NCI-H446 (cell line): ENCODE measurements at regions not wholly inside any gene's neighbourhood (a gene's known extent, or its start where the extent isn't known, plus 50 kb on each side); places are given as distances from the start of the nearest gene placed in this dataset.

Experiments
- DNase-seq, 2 experiments: peaks; one replicate each; lab custom pipeline; 2025; lab: John Stamatoyannopoulos, UW

GRCh38 chr6:91137286-91137685 is 550.4 kb upstream of the MAP3K7 start:
- DNase-seq, result no peak

GRCh38 chr6:91135406-91136103 is 548.7 kb upstream of the MAP3K7 start:
- DNase-seq, result no peak

- no peak for DNase-seq
Measured at GRCh38 chr6:91132461-91132860, 545.6 kb upstream of the MAP3K7 start.

- DNase-seq, result peak in 1 of 2 experiments; percentile 10
Measured at GRCh38 chr6:91130126-91130525, 543.3 kb upstream of the MAP3K7 start.

GRCh38 chr6:91127752-91128151 is 540.9 kb upstream of the MAP3K7 start:
- DNase-seq, result no peak

- no peak for DNase-seq
Measured at GRCh38 chr6:91126876-91127275, 540.0 kb upstream of the MAP3K7 start.

GRCh38 chr6:91117550-91117949 is 530.7 kb upstream of the MAP3K7 start:
- DNase-seq, result no peak

DNA sequence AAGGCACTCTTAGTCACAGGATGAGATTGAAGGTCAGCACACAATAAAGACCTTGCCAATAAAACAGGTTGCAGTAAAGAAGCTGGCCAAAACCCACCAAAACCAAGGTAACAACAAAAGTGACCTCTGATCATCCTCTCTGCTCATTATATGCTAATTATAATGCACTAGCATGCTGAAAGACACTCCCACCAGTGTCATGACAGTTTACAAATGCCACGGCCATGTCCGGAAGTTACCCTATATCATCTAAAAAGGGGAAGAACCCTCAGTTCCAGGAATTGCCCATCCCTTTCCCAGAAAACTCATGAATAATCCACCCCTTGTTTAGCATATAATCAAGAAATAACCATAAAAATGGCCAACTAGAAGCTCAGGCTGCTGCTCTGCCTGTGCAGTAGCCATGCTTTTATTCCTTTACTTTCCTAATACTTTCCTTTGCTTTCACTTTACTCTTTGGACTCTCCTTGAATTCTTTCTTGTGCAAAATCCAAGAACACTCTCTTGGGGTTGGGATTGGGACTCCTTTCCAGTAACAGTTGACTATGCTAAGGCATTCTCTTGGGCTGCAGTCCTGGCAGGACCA is 527.3 kb upstream of the MAP3K7 start:
- no peak for DNase-seq

DNA sequence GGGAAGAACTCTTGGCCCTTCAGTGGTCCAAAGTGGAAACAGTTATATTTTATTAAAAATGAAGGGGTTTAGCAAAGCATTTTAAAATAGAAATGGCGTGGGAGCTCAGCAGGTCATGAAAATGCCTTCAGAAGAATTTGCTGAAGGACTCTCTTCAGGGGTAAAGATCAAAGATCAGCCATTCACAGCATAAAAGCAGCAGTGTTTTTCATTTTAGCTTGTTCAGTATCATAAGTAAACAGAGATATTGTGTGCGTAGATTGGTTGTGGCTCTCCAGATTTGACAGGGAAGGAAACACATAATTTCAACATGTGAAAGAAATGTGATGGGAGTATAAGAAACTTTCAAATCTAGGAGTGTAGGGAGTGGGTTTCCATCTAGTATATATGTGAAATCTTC is 519.2 kb upstream of the MAP3K7 start:
- DNase-seq, result no peak

DNA sequence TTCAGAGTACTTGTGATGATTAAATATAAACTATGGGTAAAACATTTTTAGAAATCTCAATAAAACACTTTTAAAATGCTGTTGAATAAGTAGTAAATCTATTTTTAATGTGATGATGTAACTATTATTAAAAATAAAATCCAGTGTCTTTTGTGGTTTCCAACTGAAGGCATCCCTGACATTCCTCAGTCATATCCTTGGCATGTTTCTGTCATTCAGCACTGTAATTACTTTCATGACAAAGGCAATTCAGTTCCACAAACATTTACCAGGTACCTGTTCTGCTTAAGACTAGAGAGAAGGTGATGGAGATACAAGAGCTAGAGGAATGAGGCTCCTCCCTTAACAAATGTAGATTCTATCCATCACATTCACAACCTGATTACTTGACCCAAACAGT is 518.7 kb upstream of the MAP3K7 start:
- DNase-seq, result no peak

DNA sequence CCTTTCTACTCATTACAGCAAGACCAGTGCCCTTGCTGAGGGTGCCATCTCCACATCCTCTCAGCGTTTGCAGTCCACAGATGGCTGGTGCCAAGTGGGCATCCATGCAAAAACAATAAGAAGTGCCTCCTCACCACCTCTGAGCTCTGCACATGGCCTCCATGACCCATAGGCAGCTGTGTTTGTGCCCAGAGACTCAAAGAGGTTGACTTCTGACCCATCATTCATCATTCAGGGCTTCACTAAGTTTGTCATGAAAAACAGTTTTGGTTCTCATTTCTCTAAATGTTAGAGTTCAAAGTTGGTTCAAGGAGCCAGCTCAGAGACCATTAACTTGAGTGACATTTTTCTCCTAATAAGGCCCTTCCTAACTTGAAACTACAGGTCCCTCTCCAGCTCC is 512.6 kb upstream of the MAP3K7 start:
- peak in 1 of 2 experiments; percentile 45 for DNase-seq

DNA sequence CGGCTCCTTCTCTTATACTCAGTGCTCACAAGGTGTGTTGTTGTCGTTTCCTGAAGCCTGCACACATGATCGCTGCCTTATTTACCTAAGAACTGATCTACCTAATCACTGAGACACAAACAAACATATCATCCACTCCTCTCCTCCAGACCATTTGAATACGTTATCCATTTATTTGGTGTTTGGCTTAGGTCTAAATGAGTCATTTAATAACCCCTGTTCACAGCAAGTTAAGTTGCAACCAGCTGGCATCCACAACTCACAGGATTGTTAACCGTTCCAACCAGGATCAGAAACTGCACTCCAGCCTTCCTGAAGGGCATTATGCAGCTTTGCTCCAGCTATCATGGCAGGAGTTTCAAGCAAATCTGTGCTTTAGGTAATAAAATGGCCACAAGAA is 511.1 kb upstream of the MAP3K7 start:
- peak; percentile 26 to 75 for DNase-seq

DNA sequence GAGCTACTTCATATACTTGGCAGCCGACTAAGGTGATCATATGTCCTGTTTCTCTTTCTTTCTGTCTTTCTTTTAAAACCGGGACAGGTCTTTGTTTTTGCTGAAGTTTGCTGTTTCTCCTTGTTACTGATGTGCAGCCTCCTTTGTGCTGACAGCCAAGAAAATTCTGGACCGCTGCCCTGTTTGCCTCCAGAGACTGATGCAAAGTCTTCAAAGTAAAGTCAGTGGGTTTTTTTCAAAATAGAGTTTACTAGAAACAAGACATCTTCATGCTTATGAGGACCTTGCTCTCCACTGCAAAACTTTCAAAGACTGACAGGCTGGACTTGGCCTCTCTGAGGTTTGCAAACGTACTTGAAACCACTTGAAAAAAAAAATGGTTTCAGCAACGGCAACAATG is 510.5 kb upstream of the MAP3K7 start:
- DNase-seq, result peak; percentile 75 to 86

- DNase-seq, result no peak
Measured at GRCh38 chr6:91094806-91095475, 508.1 kb upstream of the MAP3K7 start.

DNA sequence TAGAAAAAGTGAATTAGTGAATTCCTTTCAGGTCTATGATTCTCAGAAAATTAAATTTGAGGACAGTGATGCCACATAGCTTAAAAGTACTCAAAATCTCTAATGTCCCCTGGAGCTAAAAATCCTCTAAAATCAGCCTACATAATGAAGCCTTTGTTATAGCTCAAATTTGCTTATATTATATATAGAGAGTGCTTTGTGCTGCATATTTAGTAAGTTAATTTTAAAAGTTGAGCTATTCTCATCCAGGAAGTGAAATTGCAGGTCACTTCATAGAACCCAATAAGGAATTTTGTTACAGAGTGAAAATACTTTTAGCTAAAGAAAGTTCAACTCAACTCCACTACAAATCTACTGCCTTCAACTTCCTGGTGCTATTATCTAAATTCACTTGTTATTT is 507.5 kb upstream of the MAP3K7 start:
- no peak for DNase-seq

- no peak for DNase-seq
Measured at GRCh38 chr6:91088976-91089375, 502.1 kb upstream of the MAP3K7 start.

GRCh38 chr6:91088515-91088914 is 501.6 kb upstream of the MAP3K7 start:
- DNase-seq, result peak; percentile 33 to 82

GRCh38 chr6:91087908-91088307 is 501.0 kb upstream of the MAP3K7 start:
- DNase-seq, result peak; percentile 39 to 81

DNA sequence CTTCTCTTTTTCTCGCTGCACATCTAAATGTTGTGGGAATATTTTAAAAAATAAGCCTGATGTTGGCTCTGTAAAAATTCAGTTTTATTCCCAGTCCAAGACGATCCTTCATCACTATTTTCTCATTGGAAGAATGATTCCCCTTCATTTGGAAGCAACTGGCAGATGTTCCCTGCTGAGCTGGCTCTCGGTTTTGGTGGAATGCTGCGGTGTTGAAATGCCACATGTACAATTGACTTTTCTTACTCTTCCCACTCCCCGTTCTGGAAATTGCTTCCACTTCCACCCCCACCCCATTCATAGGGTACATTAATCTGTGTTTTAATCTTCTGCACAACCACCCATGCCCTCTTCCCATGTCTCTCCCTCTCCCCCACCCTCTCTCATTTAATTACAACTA is 496.3 kb upstream of the MAP3K7 start:
- DNase-seq, result peak; percentile 9 to 35

- no peak for DNase-seq
Measured at GRCh38 chr6:91082311-91082832, 495.5 kb upstream of the MAP3K7 start.

DNA sequence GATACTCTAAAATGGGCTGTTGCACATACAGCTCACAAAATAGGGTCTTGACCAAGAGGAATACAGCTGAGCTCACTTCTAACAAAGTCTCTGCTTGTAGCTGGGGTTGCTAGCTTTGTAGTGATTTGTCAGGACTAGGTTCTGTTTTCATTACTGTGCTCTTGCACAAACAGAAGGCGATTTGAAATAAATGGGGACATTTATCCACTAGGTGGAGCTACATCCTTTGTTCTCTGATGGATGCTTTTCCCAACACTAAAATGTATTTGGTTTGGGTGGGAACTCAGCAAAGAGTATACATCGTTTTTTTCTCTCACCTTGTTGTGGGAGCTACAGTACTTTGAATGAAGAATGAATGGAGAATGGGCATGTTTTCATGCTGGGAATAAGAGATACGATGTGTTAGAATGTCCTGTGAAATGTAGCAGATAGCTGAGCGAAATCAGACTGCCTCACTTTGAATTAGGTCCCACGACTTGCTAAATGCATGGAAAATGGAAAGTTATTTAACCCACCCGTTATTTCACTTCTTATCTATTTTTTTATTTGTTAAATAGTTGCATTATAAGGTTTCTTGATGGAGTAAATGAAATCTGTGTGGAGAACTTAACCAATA is 494.7 kb upstream of the MAP3K7 start:
- DNase-seq, result peak; percentile 45 to 73

GRCh38 chr6:91080871-91081270 is 494.0 kb upstream of the MAP3K7 start:
- no peak for DNase-seq

DNA sequence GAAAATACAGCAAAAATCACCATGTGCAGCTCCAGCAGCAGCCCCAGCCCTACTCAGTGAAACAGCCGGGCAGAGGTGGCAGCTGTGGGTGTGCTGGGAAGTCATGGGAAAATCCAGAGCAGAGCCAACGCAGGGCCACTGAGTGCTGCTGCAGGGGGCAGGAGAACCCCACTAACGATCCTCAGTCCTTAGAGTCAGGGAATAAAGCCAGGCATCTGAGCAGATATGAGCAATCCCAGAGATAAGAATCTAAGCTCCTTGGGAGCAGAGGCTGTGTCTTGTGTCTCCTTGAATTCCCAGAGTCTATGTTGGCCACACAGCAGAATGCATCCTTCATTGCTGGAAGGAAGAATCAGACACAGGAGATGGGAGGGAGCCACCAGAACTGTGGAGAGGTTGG is 493.1 kb upstream of the MAP3K7 start:
- no peak for DNase-seq
